ENCODE measurements at regions not wholly inside any gene's neighbourhood (a gene's known extent, or its start where the extent isn't known, plus 50 kb on each side); places are given as distances from the start of the nearest gene placed in this dataset.
A peak's percentile ranks its signal among the peaks of the same experiment; 100 is the strongest.

- WGBS (ENCODE audit: insufficient coverage, low coverage, low lambda C conversion rate, missing lambda C conversion rate) = 43% methylated on average over 4 of the region's 4 CpGs
- no peak for TF ChIP-seq POLR2A (IDR thresholded peaks at IDR 0.05)
- TF ChIP-seq, protein P1, sequence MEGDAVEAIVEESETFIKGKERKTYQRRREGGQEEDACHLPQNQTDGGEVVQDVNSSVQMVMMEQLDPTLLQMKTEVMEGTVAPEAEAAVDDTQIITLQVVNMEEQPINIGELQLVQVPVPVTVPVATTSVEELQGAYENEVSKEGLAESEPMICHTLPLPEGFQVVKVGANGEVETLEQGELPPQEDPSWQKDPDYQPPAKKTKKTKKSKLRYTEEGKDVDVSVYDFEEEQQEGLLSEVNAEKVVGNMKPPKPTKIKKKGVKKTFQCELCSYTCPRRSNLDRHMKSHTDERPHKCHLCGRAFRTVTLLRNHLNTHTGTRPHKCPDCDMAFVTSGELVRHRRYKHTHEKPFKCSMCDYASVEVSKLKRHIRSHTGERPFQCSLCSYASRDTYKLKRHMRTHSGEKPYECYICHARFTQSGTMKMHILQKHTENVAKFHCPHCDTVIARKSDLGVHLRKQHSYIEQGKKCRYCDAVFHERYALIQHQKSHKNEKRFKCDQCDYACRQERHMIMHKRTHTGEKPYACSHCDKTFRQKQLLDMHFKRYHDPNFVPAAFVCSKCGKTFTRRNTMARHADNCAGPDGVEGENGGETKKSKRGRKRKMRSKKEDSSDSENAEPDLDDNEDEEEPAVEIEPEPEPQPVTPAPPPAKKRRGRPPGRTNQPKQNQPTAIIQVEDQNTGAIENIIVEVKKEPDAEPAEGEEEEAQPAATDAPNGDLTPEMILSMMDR (IDR thresholded peaks at IDR 0.05) = no peak
- Histone ChIP-seq H3K27me3 (no peaks in the 10 kb centered on the region), H3K36me3 (no peaks in the 10 kb centered on the region), H3K9me3 (no peaks in the 10 kb centered on the region), H3K27ac (peak overlapping the region in 1 of 3 donors; percentile 56), H3K4me1 (peaks cover 0 to 28% (median 0%) of the 10 kb centered on the region in 4 donors), H3K4me3 (no peak overlapping the region)
- intact Hi-C loops (cut with DNase I) = no loop called here
- peak in 3 of 4 donors; percentile 12 to 54 (median 48) for ATAC-seq
- DNase-seq = peak in 1 of 3 donors; percentile 52
Measured at GRCh38 chr12:69150083-69150795, 89.1 kb upstream of the CPSF6 start.

DNA sequence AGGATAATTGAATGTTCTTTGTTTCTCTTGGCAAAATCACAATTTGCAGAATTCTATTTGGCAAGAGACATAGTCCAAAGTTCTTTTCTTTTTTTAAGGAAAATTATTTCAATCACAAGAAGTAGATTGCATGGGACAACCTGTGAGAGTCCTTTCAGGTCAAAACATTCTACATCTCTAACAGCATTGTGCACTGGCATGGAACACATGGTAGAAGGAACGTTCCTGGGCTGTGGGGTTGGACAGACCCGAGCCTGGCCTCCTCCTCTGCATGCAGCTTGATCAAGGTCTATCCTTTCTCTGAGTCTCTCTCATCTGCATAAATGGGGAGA lies 88.6 kb upstream of the CPSF6 start:
- DNase-seq (no peak), ATAC-seq (peak; percentile 28 to 63 (median 55))
- Histone ChIP-seq H3K4me1 (peaks cover 0 to 28% (median 0%) of the 10 kb centered on the region in 4 donors), H3K27ac (peak overlapping the region in 1 of 3 donors; percentile 56), H3K4me3 (no peak overlapping the region), H3K36me3 (no peaks in the 10 kb centered on the region), H3K27me3 (no peaks in the 10 kb centered on the region), H3K9me3 (no peaks in the 10 kb centered on the region)
- no peak for TF ChIP-seq POLR2A (IDR thresholded peaks at IDR 0.05)
- TF ChIP-seq, protein P1 (IDR thresholded peaks at IDR 0.05) = no peak
- intact Hi-C loops (cut with DNase I) = no loop called here
- 29% methylated on average over 2 of the region's 2 CpGs for WGBS (ENCODE audit: insufficient coverage, low coverage, low lambda C conversion rate, missing lambda C conversion rate)

DNA sequence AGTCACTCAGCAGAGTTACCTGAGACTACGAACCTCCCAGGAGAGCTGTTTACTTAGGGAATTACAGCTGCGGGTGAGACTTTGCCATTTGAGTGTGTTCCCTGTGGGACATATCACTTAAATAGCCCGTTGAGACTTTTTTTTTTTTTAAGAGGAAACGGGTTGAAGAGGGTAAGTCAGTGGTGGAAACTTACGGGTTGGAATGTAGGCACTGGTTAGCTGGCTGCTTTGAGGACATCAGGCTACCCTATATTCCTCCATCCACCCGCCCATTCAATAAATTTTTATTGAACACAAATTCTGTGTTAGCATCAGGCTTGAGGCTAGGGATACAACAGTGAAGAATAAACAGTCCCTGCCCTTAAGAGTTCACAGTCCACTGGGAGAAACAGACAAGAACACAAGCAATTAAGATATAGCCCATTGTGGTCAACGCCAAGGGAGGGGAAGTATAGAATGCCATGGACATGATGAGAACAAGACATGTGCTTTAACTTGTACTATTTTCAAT lies 88.1 kb upstream of the CPSF6 start:
- Histone ChIP-seq H3K4me1 (peaks cover 0 to 28% (median 0%) of the 10 kb centered on the region in 4 donors), H3K9me3 (no peaks in the 10 kb centered on the region), H3K27me3 (no peaks in the 10 kb centered on the region), H3K27ac (peak overlapping the region in 1 of 3 donors; percentile 56), H3K36me3 (no peaks in the 10 kb centered on the region), H3K4me3 (no peak overlapping the region)
- WGBS (ENCODE audit: insufficient coverage, low coverage, low lambda C conversion rate, missing lambda C conversion rate) = 26% methylated on average over 7 of the region's 7 CpGs
- DNase-seq = no peak
- ATAC-seq = peak; percentile 8 to 42 (median 38)
- intact Hi-C loops (cut with DNase I) = no loop called here
- TF ChIP-seq, protein P1 (IDR thresholded peaks at IDR 0.05) = no peak
- no peak for TF ChIP-seq POLR2A (IDR thresholded peaks at IDR 0.05)

DNA sequence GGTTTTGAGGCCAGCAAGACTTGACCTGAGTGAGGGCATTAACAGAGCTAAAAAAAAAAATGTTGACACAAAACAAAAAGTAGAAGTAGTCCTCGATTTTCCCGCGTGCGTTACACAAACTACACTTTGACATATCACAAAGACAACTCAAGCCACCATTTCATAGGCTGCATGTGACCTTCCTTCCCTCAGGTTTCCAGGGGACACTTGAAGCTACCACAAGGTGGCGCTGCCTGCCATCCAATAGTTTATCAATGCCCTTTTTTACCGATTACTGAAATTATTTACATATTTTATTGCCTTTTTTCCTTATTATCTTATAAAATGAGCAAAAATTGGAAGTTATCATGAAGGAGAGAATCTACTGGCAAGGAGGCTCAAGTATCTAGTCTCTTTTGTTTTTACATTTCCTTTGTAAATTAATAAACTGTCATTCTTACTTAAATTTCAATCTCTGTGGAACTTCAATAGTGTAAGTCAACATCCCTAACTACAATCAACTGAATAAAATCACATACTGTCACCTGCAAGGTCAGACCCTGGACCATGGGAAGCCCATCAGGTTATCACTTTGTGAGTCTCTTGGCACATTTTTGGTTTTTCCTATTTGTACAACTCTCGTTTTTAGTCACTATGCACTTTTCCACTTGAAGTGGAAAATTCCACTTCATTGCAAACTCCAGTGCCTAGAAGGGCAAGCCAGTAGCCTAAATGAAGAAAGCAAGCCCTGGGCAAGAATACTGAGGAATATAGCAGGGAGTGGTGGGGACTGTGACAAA lies 84.6 kb upstream of the CPSF6 start:
- no peak overlapping the region for H3K27ac ChIP-seq
- no peaks in the 10 kb centered on the region for H3K27me3 ChIP-seq
- no peak overlapping the region for H3K4me3 ChIP-seq
- under 1% methylated on average over 7 of the region's 7 CpGs for WGBS (ENCODE audit: insufficient coverage, low coverage, low lambda C conversion rate, missing lambda C conversion rate)
- TF ChIP-seq, protein P1 (IDR thresholded peaks at IDR 0.05) = peak; percentile 84 to 97 (median 94)
- no peak for TF ChIP-seq POLR2A (IDR thresholded peaks at IDR 0.05)
- peaks cover 0 to 28% (median 0%) of the 10 kb centered on the region in 4 donors for H3K4me1 ChIP-seq
- intact Hi-C loops (cut with DNase I) = no loop called here
- no peaks in the 10 kb centered on the region for H3K36me3 ChIP-seq
- ATAC-seq (peak; percentile 66 to 78 (median 72)), DNase-seq (peak; percentile 63 to 73 (median 67))
- H3K9me3 ChIP-seq = no peaks in the 10 kb centered on the region
